HG03025 (cell line): ENCODE measurements at regions not wholly inside any gene's neighbourhood (a gene's known extent, or its start where the extent isn't known, plus 50 kb on each side); places are given as distances from the start of the nearest gene placed in this dataset.

Experiments used
- ATAC-seq: cut with Tn5 transposase; IDR thresholded peaks from one replicate; pipeline ENCODE4 v1.9.1; 2021; ENCODE audit warnings: mild to moderate bottlenecking, moderate library complexity; ENCODE audit not compliant: unreplicated experiment, low FRiP score

- ATAC-seq = no peak
Measured at GRCh38 chr9:81532251-81532650, 157.1 kb downstream of the TLE1 start.

GRCh38 chr9:81531511-81531910, 157.8 kb downstream of the TLE1 start:
- no peak for ATAC-seq

GRCh38 chr9:81530846-81531245, 158.5 kb downstream of the TLE1 start:
- ATAC-seq = no peak

- no peak for ATAC-seq
Measured at GRCh38 chr9:81530310-81530810, 159.0 kb downstream of the TLE1 start.

- no peak for ATAC-seq
Measured at GRCh38 chr9:81529556-81530193, 159.7 kb downstream of the TLE1 start.

GRCh38 chr9:81526587-81526986, 162.8 kb downstream of the TLE1 start:
- ATAC-seq = no peak

GRCh38 chr9:81522716-81523551, 166.4 kb downstream of the TLE1 start:
- no peak for ATAC-seq

- no peak for ATAC-seq
Measured at GRCh38 chr9:81521892-81522291, 167.5 kb downstream of the TLE1 start.

- ATAC-seq = no peak
Measured at GRCh38 chr9:81519816-81520495, 169.4 kb downstream of the TLE1 start.

- ATAC-seq = no peak
Measured at GRCh38 chr9:81517954-81518353, 171.4 kb downstream of the TLE1 start.

- ATAC-seq = no peak
Measured at GRCh38 chr9:81513059-81513458, 176.3 kb downstream of the TLE1 start.

GRCh38 chr9:81512641-81513040, 176.7 kb downstream of the TLE1 start:
- no peak for ATAC-seq

GRCh38 chr9:81508476-81508875, 180.9 kb downstream of the TLE1 start:
- ATAC-seq = no peak

- ATAC-seq = no peak
Measured at GRCh38 chr9:81506941-81507864, 182.1 kb downstream of the TLE1 start.

GRCh38 chr9:81499594-81499993, 189.8 kb downstream of the TLE1 start:
- no peak for ATAC-seq

GRCh38 chr9:81499021-81499454, 190.3 kb downstream of the TLE1 start:
- ATAC-seq = no peak

- ATAC-seq = no peak
Measured at GRCh38 chr9:81498576-81498975, 190.8 kb downstream of the TLE1 start.

- ATAC-seq = no peak
Measured at GRCh38 chr9:81497091-81497490, 192.3 kb downstream of the TLE1 start.

- ATAC-seq = no peak
Measured at GRCh38 chr9:81492710-81493447, 196.5 kb downstream of the TLE1 start.
